HEK293 (cell line): ENCODE measurements at regions not wholly inside any gene's neighbourhood (a gene's known extent, or its start where the extent isn't known, plus 50 kb on each side); places are given as distances from the start of the nearest gene placed in this dataset.

Experiments
- CTCF ChIA-PET: fragments of 350-600 bp; formaldehyde crosslinking; extraction: SDS; loops from one replicate; lab custom pipeline; 2021; ENCODE audit warnings: antibody characterized with exemption; lab: Yijun Ruan, JAX
- POLR2A ChIA-PET: fragments of 300-600 bp; formaldehyde crosslinking; extraction: SDS; loops from one replicate; lab custom pipeline; 2020; ENCODE audit warnings: antibody characterized with exemption, inconsistent platforms; lab: Yijun Ruan, JAX
- H3K27ac ChIP-seq: fragments of 200-500 bp; sonication (Bioruptor generic); 2 replicates; pipeline ENCODE4 v1.5.1; 2014; ENCODE audit warnings: low read depth, low read length, control low read depth, inconsistent platforms; ENCODE audit errors: extremely low read depth
- H3K36me3 ChIP-seq, 2 experiments: fragments of 200-500 bp in 1 of 2; sonication (Bioruptor generic) in 1 of 2; 1 replicate in 1 of 2; 2 replicates in 1 of 2; pipeline ENCODE4 v1.5.1; 2014 to 2017; ENCODE audit warnings: inconsistent platforms in 2 of 2, low read length in 2 of 2; ENCODE audit not compliant: control insufficient read depth in 2 of 2, insufficient read depth in 1 of 2
- H3K4me1 ChIP-seq: fragments of 200-500 bp; sonication (Bioruptor generic); 2 replicates; pipeline ENCODE4 v1.5.1; 2014; ENCODE audit warnings: mild to moderate bottlenecking, low read length, inconsistent platforms; ENCODE audit not compliant: control insufficient read depth, insufficient read depth
- H3K4me3 ChIP-seq: 2 replicates; pipeline ENCODE4 v1.5.1; 2011; ENCODE audit warnings: low read depth, mild to moderate bottlenecking, control low read depth, low read length, moderate library complexity
- H3K9me3 ChIP-seq: fragments of 200-500 bp; sonication (Bioruptor generic); 2 replicates; pipeline ENCODE4 v1.5.1; 2014; ENCODE audit warnings: low read depth, low read length, inconsistent platforms; ENCODE audit not compliant: control insufficient read depth, insufficient read depth
- EGR2 ChIP-seq: fragments of 450-650 bp; formaldehyde crosslinking; IDR thresholded peaks from 2 replicates; pipeline ENCODE4 v1.5.1; 2016; ENCODE audit warnings: low read depth, missing biosample characterization, missing genetic modification characterization
- IKZF3 ChIP-seq: fragments of 450-650 bp; IDR thresholded peaks from 2 replicates; pipeline ENCODE4 v1.5.0; 2018; ENCODE audit warnings: missing biosample characterization, mild to moderate bottlenecking, missing genetic modification characterization, moderate library complexity
- SETDB1 ChIP-seq: IDR thresholded peaks from one replicate; pipeline ENCODE4 v1.6.1; 2017; ENCODE audit warnings: mild to moderate bottlenecking, low read length, moderate library complexity, mixed read lengths; ENCODE audit not compliant: insufficient read length
- ZBTB48 ChIP-seq: fragments of 450-650 bp; formaldehyde crosslinking; IDR thresholded peaks from 2 replicates; pipeline ENCODE4 v1.5.1; 2016; ENCODE audit warnings: missing biosample characterization, missing genetic modification characterization
- ZNF274 ChIP-seq, 2 experiments: fragments of 200-500 bp in 1 of 2; fragments of 450-650 bp in 1 of 2; sonication (Bioruptor generic) in 1 of 2; formaldehyde crosslinking in 1 of 2; IDR thresholded peaks; 2 replicates each; pipeline versions ENCODE4 v1.5.1 to v1.6.1; 2014 to 2016; ENCODE audit warnings: borderline replicate concordance in 1 of 2, inconsistent platforms in 1 of 2, low read length in 1 of 2, missing biosample characterization in 1 of 2, missing genetic modification characterization in 1 of 2
- ZNF426 ChIP-seq: fragments of 450-650 bp; formaldehyde crosslinking; IDR thresholded peaks from 2 replicates; pipeline ENCODE4 v1.5.1; 2017; ENCODE audit warnings: missing biosample characterization, missing genetic modification characterization, mild to moderate bottlenecking, inconsistent platforms, moderate library complexity
- ZNF544 ChIP-seq: fragments of 450-650 bp; formaldehyde crosslinking; IDR thresholded peaks from 2 replicates; pipeline ENCODE4 v1.5.0; 2017; ENCODE audit warnings: missing biosample characterization, missing genetic modification characterization
- ZNF548 ChIP-seq: fragments of 450-650 bp; formaldehyde crosslinking; IDR thresholded peaks from 2 replicates; pipeline ENCODE4 v1.5.1; 2016; ENCODE audit warnings: missing biosample characterization, missing genetic modification characterization
- ZNF549 ChIP-seq: fragments of 450-650 bp; IDR thresholded peaks from 2 replicates; pipeline ENCODE4 v1.5.1; 2018; ENCODE audit warnings: missing biosample characterization, missing genetic modification characterization, mild to moderate bottlenecking, inconsistent platforms, moderate library complexity
- ZNF629 ChIP-seq: fragments of 450-650 bp; formaldehyde crosslinking; IDR thresholded peaks from 2 replicates; pipeline ENCODE4 v1.5.1; 2017; ENCODE audit warnings: missing biosample characterization, missing genetic modification characterization
- TF ChIP-seq, protein P1 (sequence below): fragments of 450-650 bp; formaldehyde crosslinking; IDR thresholded peaks from 2 replicates; pipeline ENCODE4 v1.5.1; 2017; ENCODE audit warnings: missing biosample characterization, missing genetic modification characterization
- TF ChIP-seq, protein P2 (sequence below): fragments of 450-650 bp; formaldehyde crosslinking; IDR thresholded peaks from 2 replicates; pipeline ENCODE4 v1.5.1; 2016; ENCODE audit warnings: missing biosample characterization, missing genetic modification characterization
- TF ChIP-seq, protein P3 (sequence below): fragments of 450-650 bp; formaldehyde crosslinking; conservative IDR thresholded peaks from 2 replicates; pipeline ENCODE4 v1.5.1; 2016; ENCODE audit warnings: low read depth, missing biosample characterization, missing genetic modification characterization
- TF ChIP-seq, protein P4 (sequence below): fragments of 450-650 bp; formaldehyde crosslinking; IDR thresholded peaks from 2 replicates; pipeline ENCODE4 v1.5.1; 2016; ENCODE audit warnings: missing biosample characterization, missing genetic modification characterization, low read depth

DNA sequence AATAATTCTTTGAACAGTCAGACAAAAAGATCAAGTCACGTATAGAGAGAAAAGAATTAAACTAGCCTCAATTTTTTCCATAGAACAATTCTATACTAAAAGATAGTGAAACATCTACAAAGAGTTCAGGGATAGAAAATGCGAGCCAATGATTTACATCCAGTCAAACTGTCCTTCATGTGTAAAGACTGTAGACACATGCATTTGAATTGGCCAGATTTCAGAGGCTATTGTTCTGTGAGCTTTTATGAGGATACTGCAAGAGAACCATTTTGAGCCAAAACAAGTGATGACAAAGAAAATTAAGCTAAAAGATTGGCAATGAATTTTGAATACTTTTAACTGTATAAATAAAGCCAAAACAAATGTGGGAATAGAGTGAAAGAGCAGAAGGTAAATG lies 1230.3 kb downstream of the RPA4 start:
- H3K4me1 ChIP-seq: no peaks in the 10 kb centered on the region
- CTCF ChIA-PET: interaction anchor here (0.6 kb wide), 1 partner anchor 224 kb away, joined by 3 read pairs; no protein-coding TSS in a partner anchor
- TF ChIP-seq SETDB1: no peak
- TF ChIP-seq, all 188 proteins: peak for 0
- Histone ChIP-seq H3K36me3 (no peaks in the 10 kb centered on the region), H3K4me3 (no peak overlapping the region), H3K9me3 (no peaks in the 10 kb centered on the region), H3K27ac (no peak overlapping the region)
- POLR2A ChIA-PET: no interaction called here

DNA sequence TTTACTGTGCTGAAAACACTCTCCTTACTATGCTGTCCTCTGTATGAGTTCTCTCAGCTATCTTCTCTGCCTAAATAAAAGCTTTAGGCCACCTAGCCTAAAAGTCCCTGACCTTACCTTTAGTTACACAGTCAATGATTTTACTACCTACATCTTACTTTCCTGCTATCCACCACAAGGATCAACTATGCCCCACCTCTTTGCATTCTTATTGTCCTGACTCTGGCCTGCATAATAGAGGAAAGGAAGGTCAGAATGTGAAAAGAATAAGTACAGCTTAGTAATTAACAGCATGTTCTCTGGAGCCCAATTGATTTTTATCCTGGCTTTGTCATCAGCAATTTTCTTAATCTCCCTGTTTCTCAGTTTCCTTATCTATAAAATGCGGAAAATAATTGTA lies 1257.8 kb downstream of the RPA4 start:
- H3K36me3 ChIP-seq: no peaks in the 10 kb centered on the region
- CTCF ChIA-PET: no interaction called here
- POLR2A ChIA-PET: no interaction called here
- H3K4me3 ChIP-seq: no peak overlapping the region
- no peaks in the 10 kb centered on the region; the same call in 1 of the 2 replicates for H3K9me3 ChIP-seq
- no peak overlapping the region for H3K27ac ChIP-seq
- TF ChIP-seq ZNF629: no peak
- TF ChIP-seq ZNF544 (tag by site-specific recombination): no peak
- TF ChIP-seq, protein P1, sequence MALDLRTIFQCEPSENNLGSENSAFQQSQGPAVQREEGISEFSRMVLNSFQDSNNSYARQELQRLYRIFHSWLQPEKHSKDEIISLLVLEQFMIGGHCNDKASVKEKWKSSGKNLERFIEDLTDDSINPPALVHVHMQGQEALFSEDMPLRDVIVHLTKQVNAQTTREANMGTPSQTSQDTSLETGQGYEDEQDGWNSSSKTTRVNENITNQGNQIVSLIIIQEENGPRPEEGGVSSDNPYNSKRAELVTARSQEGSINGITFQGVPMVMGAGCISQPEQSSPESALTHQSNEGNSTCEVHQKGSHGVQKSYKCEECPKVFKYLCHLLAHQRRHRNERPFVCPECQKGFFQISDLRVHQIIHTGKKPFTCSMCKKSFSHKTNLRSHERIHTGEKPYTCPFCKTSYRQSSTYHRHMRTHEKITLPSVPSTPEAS: no peak
- TF ChIP-seq EGR2: no peak
- no peak for TF ChIP-seq IKZF3 (tag by site-specific recombination)
- no peak for TF ChIP-seq ZNF274 (IDR thresholded peaks at IDR 0.05; ENCODE audit: low read length)
- no peak for TF ChIP-seq ZNF274 (tag by site-specific recombination; IDR thresholded peaks at IDR 0.05; ENCODE audit: borderline replicate concordance)
- TF ChIP-seq ZBTB48 (tag by site-specific recombination): no peak
- TF ChIP-seq, protein P2, sequence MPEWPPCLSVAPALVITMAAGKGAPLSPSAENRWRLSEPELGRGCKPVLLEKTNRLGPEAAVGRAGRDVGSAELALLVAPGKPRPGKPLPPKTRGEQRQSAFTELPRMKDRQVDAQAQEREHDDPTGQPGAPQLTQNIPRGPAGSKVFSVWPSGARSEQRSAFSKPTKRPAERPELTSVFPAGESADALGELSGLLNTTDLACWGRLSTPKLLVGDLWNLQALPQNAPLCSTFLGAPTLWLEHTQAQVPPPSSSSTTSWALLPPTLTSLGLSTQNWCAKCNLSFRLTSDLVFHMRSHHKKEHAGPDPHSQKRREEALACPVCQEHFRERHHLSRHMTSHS (tag by site-specific recombination): no peak
- TF ChIP-seq ZNF549 (tag by site-specific recombination): no peak
- no peak for TF ChIP-seq ZNF548 (tag by site-specific recombination)
- TF ChIP-seq, all 188 proteins: peak for 0
- H3K4me1 ChIP-seq: no peaks in the 10 kb centered on the region

DNA sequence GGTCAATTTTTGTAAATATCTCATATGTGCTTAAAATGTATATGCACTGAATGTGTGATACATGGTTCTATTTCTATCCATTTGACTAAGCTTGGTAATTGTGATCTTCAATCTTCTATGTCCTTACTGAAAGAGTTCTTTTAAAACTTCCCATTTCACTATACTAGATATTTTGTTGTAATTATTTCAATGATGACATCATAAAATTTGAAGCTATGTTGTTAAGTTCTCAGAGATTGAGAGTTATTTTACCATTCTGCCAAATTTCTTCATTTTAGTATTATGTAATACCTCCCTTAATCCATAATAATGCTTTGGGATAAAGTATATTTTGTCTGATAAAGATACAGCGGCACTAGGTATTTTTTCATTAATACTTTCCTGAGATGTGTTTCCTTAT lies 1307.3 kb downstream of the RPA4 start:
- ChIA-PET POLR2A (no interaction called here), CTCF (no interaction called here)
- Histone ChIP-seq H3K27ac (no peak overlapping the region), H3K4me1 (no peaks in the 10 kb centered on the region), H3K9me3 (no peaks in the 10 kb centered on the region), H3K36me3 (no peaks in the 10 kb centered on the region), H3K4me3 (no peak overlapping the region)
- TF ChIP-seq, protein P3, sequence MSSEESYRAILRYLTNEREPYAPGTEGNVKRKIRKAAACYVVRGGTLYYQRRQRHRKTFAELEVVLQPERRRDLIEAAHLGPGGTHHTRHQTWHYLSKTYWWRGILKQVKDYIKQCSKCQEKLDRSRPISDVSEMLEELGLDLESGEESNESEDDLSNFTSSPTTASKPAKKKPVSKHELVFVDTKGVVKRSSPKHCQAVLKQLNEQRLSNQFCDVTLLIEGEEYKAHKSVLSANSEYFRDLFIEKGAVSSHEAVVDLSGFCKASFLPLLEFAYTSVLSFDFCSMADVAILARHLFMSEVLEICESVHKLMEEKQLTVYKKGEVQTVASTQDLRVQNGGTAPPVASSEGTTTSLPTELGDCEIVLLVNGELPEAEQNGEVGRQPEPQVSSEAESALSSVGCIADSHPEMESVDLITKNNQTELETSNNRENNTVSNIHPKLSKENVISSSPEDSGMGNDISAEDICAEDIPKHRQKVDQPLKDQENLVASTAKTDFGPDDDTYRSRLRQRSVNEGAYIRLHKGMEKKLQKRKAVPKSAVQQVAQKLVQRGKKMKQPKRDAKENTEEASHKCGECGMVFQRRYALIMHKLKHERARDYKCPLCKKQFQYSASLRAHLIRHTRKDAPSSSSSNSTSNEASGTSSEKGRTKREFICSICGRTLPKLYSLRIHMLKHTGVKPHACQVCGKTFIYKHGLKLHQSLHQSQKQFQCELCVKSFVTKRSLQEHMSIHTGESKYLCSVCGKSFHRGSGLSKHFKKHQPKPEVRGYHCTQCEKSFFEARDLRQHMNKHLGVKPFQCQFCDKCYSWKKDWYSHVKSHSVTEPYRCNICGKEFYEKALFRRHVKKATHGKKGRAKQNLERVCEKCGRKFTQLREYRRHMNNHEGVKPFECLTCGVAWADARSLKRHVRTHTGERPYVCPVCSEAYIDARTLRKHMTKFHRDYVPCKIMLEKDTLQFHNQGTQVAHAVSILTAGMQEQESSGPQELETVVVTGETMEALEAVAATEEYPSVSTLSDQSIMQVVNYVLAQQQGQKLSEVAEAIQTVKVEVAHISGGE (tag by site-specific recombination): no peak
- no peak for TF ChIP-seq ZNF426 (tag by site-specific recombination)
- TF ChIP-seq, protein P4, sequence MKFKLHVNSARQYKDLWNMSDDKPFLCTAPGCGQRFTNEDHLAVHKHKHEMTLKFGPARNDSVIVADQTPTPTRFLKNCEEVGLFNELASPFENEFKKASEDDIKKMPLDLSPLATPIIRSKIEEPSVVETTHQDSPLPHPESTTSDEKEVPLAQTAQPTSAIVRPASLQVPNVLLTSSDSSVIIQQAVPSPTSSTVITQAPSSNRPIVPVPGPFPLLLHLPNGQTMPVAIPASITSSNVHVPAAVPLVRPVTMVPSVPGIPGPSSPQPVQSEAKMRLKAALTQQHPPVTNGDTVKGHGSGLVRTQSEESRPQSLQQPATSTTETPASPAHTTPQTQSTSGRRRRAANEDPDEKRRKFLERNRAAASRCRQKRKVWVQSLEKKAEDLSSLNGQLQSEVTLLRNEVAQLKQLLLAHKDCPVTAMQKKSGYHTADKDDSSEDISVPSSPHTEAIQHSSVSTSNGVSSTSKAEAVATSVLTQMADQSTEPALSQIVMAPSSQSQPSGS (tag by site-specific recombination): peak; percentile 88
